Esophagus squamous epithelium (tissue), 4 donors: ENCODE measurements at regions not wholly inside any gene's neighbourhood (a gene's known extent, or its start where the extent isn't known, plus 50 kb on each side); places are given as distances from the start of the nearest gene placed in this dataset.

Source experiments
- CTCF ChIP-seq, 6 experiments: fragments of 450-650 bp in 4 of 6; fragments of 200-600 bp in 2 of 6; sonication (generic) in 2 of 6; IDR thresholded peaks; one replicate each; pipeline ENCODE4 v1.5.1; 2016 to 2019; ENCODE audit warnings: antibody characterized with exemption in 6 of 6, mild to moderate bottlenecking in 4 of 6, moderate library complexity in 4 of 6
- POLR2A ChIP-seq, 4 donors: fragments of 450-650 bp; IDR thresholded peaks; one replicate each; pipeline ENCODE4 v1.6.1; 2017; ENCODE audit warnings: antibody characterized with exemption in 4 of 4, mild to moderate bottlenecking in 4 of 4, moderate library complexity in 3 of 4

GRCh38 chr3:102329066-102329465, 105.7 kb upstream of the ZPLD1 start:
- no peak for TF ChIP-seq CTCF (IDR thresholded peaks at IDR 0.05)
- TF ChIP-seq POLR2A (IDR thresholded peaks at IDR 0.05) = no peak
